Naive thymus-derived CD8-positive, alpha-beta T cell (primary cell): ENCODE measurements at regions not wholly inside any gene's neighbourhood (a gene's known extent, or its start where the extent isn't known, plus 50 kb on each side); places are given as distances from the start of the nearest gene placed in this dataset.

Source experiments
- ATAC-seq, 2 donors: fragments of 150-1000 bp; cut with Tn5 transposase in 1 of 2; sonication (Bioruptor Pico), chemical (Tn5 transposase) in 1 of 2; 1 replicate in 1 of 2; 2 replicates in 1 of 2; pipeline ENCODE4 v1.10.0; 2021; ENCODE audit warnings: mild to moderate bottlenecking in 2 of 2, moderate library complexity in 2 of 2
- POLR2A ChIA-PET: fragments of 350-600 bp; sonication (Branson Sonifier 250); formaldehyde crosslinking; loops from one replicate; lab custom pipeline; 2021; ENCODE audit warnings: antibody characterized with exemption; lab: Charles Lee
- DNase-seq, 10 donors: peaks; one replicate each; pipeline versions ENCODE4 v3.0.0 to v3.0.0-alpha.2; 2020 to 2022
- H3K27ac Mint-ChIP-seq, 10 donors: one replicate each; pipeline ENCODE4 v1.8.0; 2020 to 2022; ENCODE audit warnings: mild to moderate bottlenecking in 10 of 10, mixed read lengths in 10 of 10, moderate library complexity in 4 of 10, inconsistent platforms in 1 of 10
- H3K27me3 Mint-ChIP-seq, 5 donors: one replicate each; pipeline ENCODE4 v1.8.0; 2021 to 2022; ENCODE audit warnings: mixed read lengths in 5 of 5
- H3K36me3 Mint-ChIP-seq, 3 donors: one replicate each; pipeline ENCODE4 v1.8.0; 2020 to 2022; ENCODE audit warnings: mixed read lengths in 3 of 3, mild to moderate bottlenecking in 2 of 3, inconsistent platforms in 1 of 3
- H3K4me1 Mint-ChIP-seq, 4 donors: one replicate each; pipeline ENCODE4 v1.8.0; 2021 to 2022; ENCODE audit warnings: mixed read lengths in 4 of 4
- H3K4me3 Mint-ChIP-seq, 10 donors: one replicate each; pipeline ENCODE4 v1.8.0; 2020 to 2022; ENCODE audit warnings: mild to moderate bottlenecking in 10 of 10, mixed read lengths in 10 of 10, moderate library complexity in 6 of 10, inconsistent platforms in 1 of 10
- H3K9me3 Mint-ChIP-seq, 9 donors: one replicate each; pipeline ENCODE4 v1.8.0; 2020 to 2022; ENCODE audit warnings: mixed read lengths in 9 of 9, mild to moderate bottlenecking in 3 of 9, inconsistent platforms in 1 of 9, moderate library complexity in 1 of 9

GRCh38 chrX:26373829-26374228, 157.9 kb downstream of the MAGEB5 start:
- Mint-ChIP-seq H3K36me3 (no peaks in the 10 kb centered on the region), H3K27me3 (no peaks in the 10 kb centered on the region), H3K27ac (no peak overlapping the region), H3K4me1 (no peaks in the 10 kb centered on the region), H3K9me3 (peaks cover 0 to 29% (median 1%) of the 10 kb centered on the region in 9 donors), H3K4me3 (no peak overlapping the region)
- DNase-seq (no peak), ATAC-seq (no peak)
- POLR2A ChIA-PET, result no interaction called here

GRCh38 chrX:26352891-26353430, 137.0 kb downstream of the MAGEB5 start:
- Mint-ChIP-seq H3K36me3 (peaks cover 0 to 4% (median 0%) of the 10 kb centered on the region in 3 donors), H3K27ac (no peak overlapping the region), H3K4me3 (no peak overlapping the region), H3K9me3 (peaks cover 0 to 17% (median 4%) of the 10 kb centered on the region in 9 donors), H3K27me3 (no peaks in the 10 kb centered on the region), H3K4me1 (no peaks in the 10 kb centered on the region)
- DNase-seq, result no peak
- no peak for ATAC-seq
- POLR2A ChIA-PET, result no interaction called here

- Mint-ChIP-seq H3K27me3 (no peaks in the 10 kb centered on the region), H3K27ac (no peak overlapping the region), H3K36me3 (no peaks in the 10 kb centered on the region), H3K9me3 (peaks cover 0 to 11% (median 0%) of the 10 kb centered on the region in 9 donors), H3K4me1 (no peaks in the 10 kb centered on the region), H3K4me3 (no peak overlapping the region)
- POLR2A ChIA-PET, result no interaction called here
- no peak for ATAC-seq
- DNase-seq, result no peak
These were observed 131.2 kb downstream of the MAGEB5 start for GRCh38 chrX:26347171-26347570.

GRCh38 chrX:26334232-26334631, 118.3 kb downstream of the MAGEB5 start:
- Mint-ChIP-seq H3K9me3 (peaks cover 0 to 10% (median 2%) of the 10 kb centered on the region in 9 donors), H3K4me1 (no peaks in the 10 kb centered on the region)
- POLR2A ChIA-PET, result no interaction called here

GRCh38 chrX:26328608-26329319, 112.8 kb downstream of the MAGEB5 start:
- H3K4me1 Mint-ChIP-seq, result no peaks in the 10 kb centered on the region

More at GRCh38 chrX:26334232-26334631, 118.3 kb downstream of the MAGEB5 start:
- Mint-ChIP-seq H3K36me3 (peaks cover 0 to 5% (median 0%) of the 10 kb centered on the region in 3 donors), H3K27me3 (no peaks in the 10 kb centered on the region), H3K4me3 (no peak overlapping the region), H3K27ac (no peak overlapping the region)
- ATAC-seq (no peak), DNase-seq (no peak)

GRCh38 chrX:26309262-26309661, 93.3 kb downstream of the MAGEB5 start:
- POLR2A ChIA-PET, result no interaction called here
- no peak overlapping the region for H3K4me3 Mint-ChIP-seq
- no peak for DNase-seq
- no peaks in the 10 kb centered on the region for H3K4me1 Mint-ChIP-seq
- H3K36me3 Mint-ChIP-seq, result no peaks in the 10 kb centered on the region
- ATAC-seq, result no peak
- H3K27me3 Mint-ChIP-seq, result no peaks in the 10 kb centered on the region
- no peak overlapping the region for H3K27ac Mint-ChIP-seq
- H3K9me3 Mint-ChIP-seq, result peaks cover 0 to 9% (median 0%) of the 10 kb centered on the region in 9 donors

More at GRCh38 chrX:26328608-26329319, 112.8 kb downstream of the MAGEB5 start:
- Mint-ChIP-seq H3K9me3 (peaks cover 0 to 3% (median 0%) of the 10 kb centered on the region in 9 donors), H3K4me3 (no peak overlapping the region), H3K27me3 (no peaks in the 10 kb centered on the region), H3K27ac (no peak overlapping the region), H3K36me3 (no peaks in the 10 kb centered on the region)
- ATAC-seq (no peak), DNase-seq (no peak)
- POLR2A ChIA-PET, result no interaction called here

GRCh38 chrX:26295425-26295824, 79.5 kb downstream of the MAGEB5 start:
- H3K27ac Mint-ChIP-seq, result no peak overlapping the region
- H3K9me3 Mint-ChIP-seq, result peaks cover 0 to 7% (median 0%) of the 10 kb centered on the region in 9 donors
- H3K4me3 Mint-ChIP-seq, result no peak overlapping the region
- peaks cover 0 to 4% (median 0%) of the 10 kb centered on the region in 3 donors for H3K36me3 Mint-ChIP-seq
- no peaks in the 10 kb centered on the region for H3K4me1 Mint-ChIP-seq
- POLR2A ChIA-PET, result no interaction called here
- no peak for ATAC-seq
- DNase-seq, result no peak
- no peaks in the 10 kb centered on the region for H3K27me3 Mint-ChIP-seq

- DNase-seq (no peak), ATAC-seq (no peak)
- no peaks in the 10 kb centered on the region for H3K27me3 Mint-ChIP-seq
- H3K27ac Mint-ChIP-seq, result no peak overlapping the region
- no peak overlapping the region for H3K4me3 Mint-ChIP-seq
- no peaks in the 10 kb centered on the region for H3K36me3 Mint-ChIP-seq
- H3K4me1 Mint-ChIP-seq, result no peaks in the 10 kb centered on the region
- POLR2A ChIA-PET, result no interaction called here
- peaks cover 0 to 27% (median 4%) of the 10 kb centered on the region in 9 donors for H3K9me3 Mint-ChIP-seq
These were observed 70.9 kb downstream of the MAGEB5 start for GRCh38 chrX:26286836-26287235.
